Effector CD4-positive, alpha-beta T cell (primary cell): ENCODE measurements at regions not wholly inside any gene's neighbourhood (a gene's known extent, or its start where the extent isn't known, plus 50 kb on each side); places are given as distances from the start of the nearest gene placed in this dataset.
"Not testable (repeated sequence)": the region's sequence is repeated elsewhere in the genome, so short reads cannot be mapped to it uniquely, and the experiment has no call there.

Experiments
- DNase-seq: peaks from one replicate; pipeline ENCODE4 v3.0.0-alpha.2; 2020

- no peak for DNase-seq
Observed at GRCh38 chr11:38130514-38130913, 1532.5 kb upstream of the RAG2 start.

GRCh38 chr11:38123673-38124072, 1525.6 kb upstream of the RAG2 start:
- no peak for DNase-seq

- not testable (repeated sequence) for DNase-seq
Observed at GRCh38 chr11:38116616-38117015, 1518.6 kb upstream of the RAG2 start.

- not testable (repeated sequence) for DNase-seq
Observed at GRCh38 chr11:38115381-38115780, 1517.3 kb upstream of the RAG2 start.

- DNase-seq = no peak
Observed at GRCh38 chr11:38100836-38101462, 1502.9 kb upstream of the RAG2 start.

- DNase-seq = no peak
Observed at GRCh38 chr11:38095268-38095667, 1497.2 kb upstream of the RAG2 start.

GRCh38 chr11:38089726-38090125, 1491.7 kb upstream of the RAG2 start:
- no peak for DNase-seq

GRCh38 chr11:38060920-38061319, 1462.9 kb upstream of the RAG2 start:
- no peak for DNase-seq

GRCh38 chr11:38060136-38060535, 1462.1 kb upstream of the RAG2 start:
- DNase-seq = no peak

- no peak for DNase-seq
Observed at GRCh38 chr11:38046571-38047135, 1448.6 kb upstream of the RAG2 start.

GRCh38 chr11:38043060-38043459, 1445.0 kb upstream of the RAG2 start:
- DNase-seq = no peak

GRCh38 chr11:38038777-38039176, 1440.7 kb upstream of the RAG2 start:
- DNase-seq = no peak

GRCh38 chr11:38019072-38019775, 1421.2 kb upstream of the RAG2 start:
- DNase-seq = no peak

- DNase-seq = no peak
Observed at GRCh38 chr11:38014405-38014804, 1416.4 kb upstream of the RAG2 start.

GRCh38 chr11:38013157-38013556, 1415.1 kb upstream of the RAG2 start:
- DNase-seq = no peak

- DNase-seq = no peak
Observed at GRCh38 chr11:38011496-38011895, 1413.5 kb upstream of the RAG2 start.

GRCh38 chr11:38009932-38010331, 1411.9 kb upstream of the RAG2 start:
- no peak for DNase-seq

GRCh38 chr11:38006466-38006865, 1408.4 kb upstream of the RAG2 start:
- no peak for DNase-seq

GRCh38 chr11:38005597-38005996, 1407.6 kb upstream of the RAG2 start:
- DNase-seq = no peak

- no peak for DNase-seq
Observed at GRCh38 chr11:37999171-37999570, 1401.1 kb upstream of the RAG2 start.

- DNase-seq = no peak
Observed at GRCh38 chr11:37995886-37996285, 1397.8 kb upstream of the RAG2 start.

- no peak for DNase-seq
Observed at GRCh38 chr11:37988031-37988430, 1390.0 kb upstream of the RAG2 start.

- no peak for DNase-seq
Observed at GRCh38 chr11:37984991-37985390, 1387.0 kb upstream of the RAG2 start.

GRCh38 chr11:37978647-37979046, 1380.6 kb upstream of the RAG2 start:
- DNase-seq = no peak
